ENCODE measurements at regions not wholly inside any gene's neighbourhood (a gene's known extent, or its start where the extent isn't known, plus 50 kb on each side); places are given as distances from the start of the nearest gene placed in this dataset.

DNA sequence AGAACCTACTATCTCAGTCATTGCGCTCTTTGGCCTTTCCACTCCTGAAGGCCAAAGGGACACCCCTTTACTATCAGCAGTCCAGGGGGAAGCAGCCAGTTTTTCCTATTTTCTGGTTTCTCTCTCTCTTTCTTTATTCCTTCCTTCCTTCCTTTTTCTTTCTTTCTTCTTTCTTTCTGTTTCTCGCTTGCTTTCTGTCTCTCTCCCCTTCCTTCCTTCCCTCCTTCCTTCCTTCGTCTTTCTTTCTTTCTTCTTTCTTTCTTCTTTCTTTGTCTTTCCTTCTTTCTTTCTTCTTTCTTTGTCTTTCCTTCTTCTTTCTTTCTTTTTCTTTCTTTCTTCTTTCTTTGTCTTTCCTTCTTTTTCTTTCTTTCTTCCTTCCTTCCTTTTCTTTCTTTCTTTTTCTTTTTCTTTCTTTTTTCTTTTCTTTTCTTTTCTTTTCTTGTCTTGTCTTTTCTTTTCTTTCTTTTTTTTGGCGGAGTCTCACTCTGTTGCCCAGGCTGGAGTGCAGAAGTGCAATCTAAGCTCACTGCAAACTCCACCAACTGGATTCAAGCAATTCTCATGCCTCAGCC lies 64.9 kb upstream of the OTX2 start:
- no peak overlapping the region for H3K27ac ChIP-seq (ENCODE audit: low read depth)
- DNase-seq (ENCODE audit: extremely low spot score), result no peak
- no peaks in the 10 kb centered on the region for H3K4me1 ChIP-seq (ENCODE audit: insufficient read depth)
- no peaks in the 10 kb centered on the region for H3K36me3 ChIP-seq (ENCODE audit: insufficient read depth)
- 91% methylated on average over 4 of the region's 4 CpGs for WGBS
- H3K4me3 ChIP-seq (ENCODE audit: low read depth, low read length), result no peak overlapping the region

GRCh38 chr14:56874375-56874774 lies 64.1 kb upstream of the OTX2 start:
- Histone ChIP-seq H3K4me3 (ENCODE audit: low read depth, low read length) (no peak overlapping the region), H3K27ac (ENCODE audit: low read depth) (no peak overlapping the region), H3K36me3 (ENCODE audit: insufficient read depth) (no peaks in the 10 kb centered on the region), H3K4me1 (ENCODE audit: insufficient read depth) (no peaks in the 10 kb centered on the region)
- 25% methylated on average over 5 of the region's 5 CpGs for WGBS
- DNase-seq (ENCODE audit: extremely low spot score), result no peak

DNA sequence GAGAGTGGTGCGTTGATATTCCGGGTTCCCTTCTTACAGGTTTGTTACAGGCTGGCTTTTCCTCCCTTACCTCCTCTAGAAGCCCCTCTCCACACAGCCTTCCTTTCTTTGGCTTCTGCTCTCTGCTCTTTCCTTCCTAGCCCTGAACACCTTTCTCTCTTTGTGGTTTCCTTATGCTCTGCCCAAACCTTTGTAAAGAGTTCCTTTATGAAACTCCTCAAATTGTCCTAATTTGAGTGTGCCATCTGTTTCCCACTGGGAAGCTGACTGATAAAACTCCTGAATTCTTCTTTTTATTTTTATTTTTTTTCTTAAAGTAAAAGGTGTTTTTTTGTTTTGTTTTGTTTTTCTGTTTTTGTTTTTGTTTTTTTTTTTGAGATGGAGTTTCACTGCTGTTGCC lies 60.1 kb upstream of the OTX2 start:
- 90% methylated on average over 2 of the region's 2 CpGs for WGBS
- DNase-seq (ENCODE audit: extremely low spot score), result no peak
- Histone ChIP-seq H3K4me3 (ENCODE audit: low read depth, low read length) (no peak overlapping the region), H3K36me3 (ENCODE audit: insufficient read depth) (no peaks in the 10 kb centered on the region), H3K4me1 (ENCODE audit: insufficient read depth) (no peaks in the 10 kb centered on the region), H3K27ac (ENCODE audit: low read depth) (no peak overlapping the region)

- H3K36me3 ChIP-seq (ENCODE audit: insufficient read depth), result no peaks in the 10 kb centered on the region
- no peak overlapping the region for H3K27ac ChIP-seq (ENCODE audit: low read depth)
- no peak overlapping the region for H3K4me3 ChIP-seq (ENCODE audit: low read depth, low read length)
- DNase-seq (ENCODE audit: extremely low spot score), result no peak
- 84% methylated on average over 5 of the region's 5 CpGs for WGBS
- H3K4me1 ChIP-seq (ENCODE audit: insufficient read depth), result no peaks in the 10 kb centered on the region
Measured at GRCh38 chr14:56868660-56869059, 58.4 kb upstream of the OTX2 start.

DNA sequence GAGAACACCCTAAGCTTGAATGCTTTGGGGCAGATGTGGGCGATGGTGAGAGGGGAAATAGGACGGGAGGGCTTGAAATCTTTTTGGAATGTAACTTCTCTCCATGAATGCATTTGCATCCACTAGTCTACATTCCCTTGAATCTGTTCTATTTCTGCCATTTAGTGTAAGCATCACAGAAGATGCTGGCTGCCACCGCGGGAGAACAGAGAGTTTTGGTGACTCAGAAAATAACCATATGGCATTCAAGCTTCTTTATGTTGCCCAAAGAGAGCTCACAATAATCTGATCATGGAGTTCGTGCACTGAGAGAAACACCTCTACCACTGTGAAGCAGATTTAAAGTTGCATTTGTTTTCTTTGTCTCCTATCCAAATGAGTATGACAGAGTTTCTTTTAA lies 52.6 kb upstream of the OTX2 start:
- WGBS, result 54% methylated on average over 5 of the region's 5 CpGs

DNA sequence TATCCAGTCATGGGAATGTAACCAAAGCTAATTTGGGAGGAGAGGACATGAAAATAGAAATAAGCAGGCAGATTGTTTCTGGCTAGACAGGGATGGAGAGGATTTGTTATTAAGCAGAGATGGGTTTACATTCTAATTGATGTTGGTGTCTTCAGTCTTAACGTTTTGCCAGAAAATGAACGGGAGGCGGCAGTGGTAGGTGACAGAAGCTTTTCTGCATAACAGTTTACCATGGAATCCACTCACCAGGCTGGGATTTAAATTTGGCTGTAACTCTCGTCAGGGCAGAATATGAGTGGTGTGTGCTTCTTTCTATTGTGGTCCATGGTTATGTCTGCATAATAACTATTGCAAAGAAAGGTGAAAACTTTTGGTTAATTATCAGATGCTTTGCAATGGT lies 50.2 kb upstream of the OTX2 start:
- Histone ChIP-seq H3K27ac (ENCODE audit: low read depth) (no peak overlapping the region), H3K4me3 (ENCODE audit: low read depth, low read length) (no peak overlapping the region), H3K4me1 (ENCODE audit: insufficient read depth) (no peaks in the 10 kb centered on the region), H3K36me3 (ENCODE audit: insufficient read depth) (no peaks in the 10 kb centered on the region)
- 40% methylated on average over 4 of the region's 4 CpGs for WGBS
- DNase-seq (ENCODE audit: extremely low spot score), result no peak

More for the DNA sequence above, 52.6 kb upstream of the OTX2 start:
- DNase-seq (ENCODE audit: extremely low spot score), result no peak
- no peak overlapping the region for H3K27ac ChIP-seq (ENCODE audit: low read depth)
- no peak overlapping the region for H3K4me3 ChIP-seq (ENCODE audit: low read depth, low read length)
- H3K36me3 ChIP-seq (ENCODE audit: insufficient read depth), result no peaks in the 10 kb centered on the region
- H3K4me1 ChIP-seq (ENCODE audit: insufficient read depth), result no peaks in the 10 kb centered on the region
